ENCODE measurements at regions not wholly inside any gene's neighbourhood (a gene's known extent, or its start where the extent isn't known, plus 50 kb on each side); places are given as distances from the start of the nearest gene placed in this dataset.
A peak's percentile ranks its signal among the peaks of the same experiment; 100 is the strongest.

DNA sequence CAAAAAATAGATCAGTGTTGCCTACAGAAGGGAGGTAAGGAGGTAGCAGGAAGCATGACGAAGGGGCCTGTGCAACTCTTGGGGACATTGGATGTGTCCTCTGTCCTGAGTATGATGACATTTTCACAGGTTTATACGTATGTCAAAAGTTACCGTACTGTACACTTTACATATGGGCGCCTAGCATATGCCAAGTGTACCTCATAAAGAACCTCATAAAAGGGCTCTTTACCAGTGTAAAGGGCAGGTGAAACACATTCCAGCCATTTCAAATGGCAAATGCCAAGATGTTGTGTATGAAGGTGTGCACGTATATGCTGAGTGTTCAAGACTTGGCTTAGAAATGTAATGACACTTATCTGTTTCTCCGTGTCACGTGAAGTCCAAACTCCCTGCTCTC, 573.4 kb downstream of the EFNB2 start:
- no peak for DNase-seq

DNA sequence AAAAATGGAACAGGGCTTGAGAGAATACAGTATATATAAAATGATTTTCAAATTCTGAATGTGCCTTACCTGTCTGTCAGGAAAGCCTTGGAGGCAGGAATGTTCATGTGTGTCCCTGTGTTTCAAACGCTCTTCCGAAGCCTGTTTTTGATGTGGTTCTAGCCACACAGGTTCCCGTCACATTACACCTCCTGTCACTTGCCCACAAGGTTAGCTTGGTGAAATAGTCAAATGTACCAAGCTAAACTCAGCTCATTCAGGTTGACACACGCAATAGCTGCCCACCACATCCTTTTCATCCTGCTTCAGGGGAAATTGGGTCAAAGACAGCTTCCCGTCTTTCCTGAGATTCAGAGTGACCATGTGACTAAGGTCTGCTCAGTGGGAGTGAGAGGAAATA, 574.0 kb downstream of the EFNB2 start:
- no peak for DNase-seq

DNA sequence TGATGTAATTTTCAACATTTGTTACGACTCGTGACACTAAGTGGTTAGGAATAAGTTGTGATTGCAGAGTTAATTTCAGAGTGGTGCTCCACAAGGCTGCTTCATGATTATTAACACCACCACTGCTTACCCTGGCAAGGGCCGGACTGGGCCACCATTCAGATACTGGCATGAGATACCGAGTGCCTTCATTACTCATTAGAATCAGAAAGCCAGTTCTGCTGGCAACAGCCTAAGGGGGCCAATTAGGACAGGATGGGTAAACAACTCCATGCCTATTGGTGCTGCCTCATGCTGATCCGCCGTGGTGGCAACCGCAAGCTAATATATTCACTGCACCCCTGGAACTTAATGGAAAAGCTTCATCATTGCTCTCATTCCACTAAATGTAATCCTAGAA, 575.1 kb downstream of the EFNB2 start:
- DNase-seq = peak; percentile 65

DNA sequence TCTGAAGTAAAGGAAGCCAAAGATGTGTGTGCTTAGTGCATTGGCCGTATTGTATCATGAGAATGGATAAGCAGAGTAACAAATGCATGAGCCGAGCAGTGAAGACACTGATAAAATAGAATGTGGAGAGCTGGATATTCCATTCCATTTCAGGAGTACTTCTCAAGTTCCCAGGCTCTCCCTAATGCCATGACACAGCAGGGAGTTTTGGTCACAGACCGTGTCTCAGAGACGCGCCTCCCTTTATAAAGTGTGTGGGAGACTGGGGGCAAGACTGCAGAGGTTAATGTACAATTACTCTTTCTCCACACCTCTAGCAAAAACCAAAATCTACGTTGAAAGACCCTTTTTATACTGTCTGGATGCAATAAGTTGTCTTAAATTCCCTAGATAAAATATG, 575.6 kb downstream of the EFNB2 start:
- DNase-seq = no peak

DNA sequence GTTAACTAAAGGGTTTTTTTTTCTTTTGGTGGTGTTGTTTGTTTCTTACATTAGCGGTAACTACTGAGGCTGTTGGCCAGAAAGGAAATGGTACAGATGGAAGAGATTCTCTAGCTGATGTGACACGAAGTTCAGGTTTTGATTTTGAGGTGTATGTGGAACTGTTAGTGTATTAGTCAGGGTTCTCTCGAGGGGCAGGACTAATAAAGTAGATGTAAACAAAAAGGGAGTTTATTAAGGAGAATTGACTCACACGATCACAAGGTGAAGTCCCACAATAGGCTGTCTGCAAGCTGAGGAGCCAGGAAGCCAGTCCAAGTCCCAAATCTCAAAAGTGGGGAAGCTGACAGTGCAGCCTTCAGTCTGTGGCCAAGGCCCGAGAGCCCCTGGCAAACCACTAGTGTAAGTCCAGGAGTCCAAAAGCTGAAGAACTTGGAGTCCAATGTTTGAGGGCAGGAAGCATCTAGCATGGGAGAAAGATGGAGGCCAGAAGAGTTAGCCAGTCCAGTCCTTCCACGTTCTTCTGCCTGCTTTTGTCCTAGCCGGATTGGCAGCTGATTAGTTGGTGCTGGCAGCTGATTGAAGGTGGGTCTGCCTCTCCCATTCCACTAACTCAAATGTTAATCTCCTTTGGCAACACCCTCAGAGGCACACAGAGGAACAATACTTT, 577.6 kb downstream of the EFNB2 start:
- DNase-seq = no peak

DNA sequence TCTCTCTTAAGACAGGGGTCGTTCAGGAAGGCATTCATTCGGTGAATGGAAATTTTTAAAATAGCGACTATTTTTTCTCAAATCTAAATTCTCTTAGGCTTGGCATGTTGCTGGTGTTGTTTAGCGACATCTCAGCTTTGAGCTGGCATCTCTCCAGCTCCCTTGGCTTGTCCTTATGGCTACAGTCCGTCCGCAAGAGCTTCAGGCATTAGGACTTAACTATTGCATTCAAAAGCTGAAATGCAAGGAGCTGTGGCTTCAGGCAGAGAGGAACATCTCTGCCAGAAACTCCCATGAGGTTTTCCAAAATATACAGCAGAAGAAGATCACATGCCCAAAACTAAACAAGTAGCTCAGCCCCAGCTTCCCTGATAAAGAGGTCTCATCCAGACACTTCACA, 578.5 kb downstream of the EFNB2 start:
- DNase-seq = no peak

DNA sequence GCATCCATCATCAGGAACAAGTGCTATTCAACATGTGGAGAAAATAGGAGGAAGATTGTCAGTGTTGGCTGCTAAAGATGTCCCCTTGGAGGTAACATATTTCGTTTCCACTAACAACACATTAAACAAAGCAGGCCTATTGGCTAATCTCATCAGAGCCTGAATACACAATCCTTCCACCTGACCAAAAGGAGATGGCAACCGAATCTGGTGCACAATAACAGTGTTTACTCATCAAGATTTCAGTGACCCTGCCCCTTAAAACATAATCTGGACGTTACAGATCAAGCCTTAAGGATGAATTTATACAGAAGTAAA, 582.5 kb downstream of the EFNB2 start:
- DNase-seq = no peak

DNA sequence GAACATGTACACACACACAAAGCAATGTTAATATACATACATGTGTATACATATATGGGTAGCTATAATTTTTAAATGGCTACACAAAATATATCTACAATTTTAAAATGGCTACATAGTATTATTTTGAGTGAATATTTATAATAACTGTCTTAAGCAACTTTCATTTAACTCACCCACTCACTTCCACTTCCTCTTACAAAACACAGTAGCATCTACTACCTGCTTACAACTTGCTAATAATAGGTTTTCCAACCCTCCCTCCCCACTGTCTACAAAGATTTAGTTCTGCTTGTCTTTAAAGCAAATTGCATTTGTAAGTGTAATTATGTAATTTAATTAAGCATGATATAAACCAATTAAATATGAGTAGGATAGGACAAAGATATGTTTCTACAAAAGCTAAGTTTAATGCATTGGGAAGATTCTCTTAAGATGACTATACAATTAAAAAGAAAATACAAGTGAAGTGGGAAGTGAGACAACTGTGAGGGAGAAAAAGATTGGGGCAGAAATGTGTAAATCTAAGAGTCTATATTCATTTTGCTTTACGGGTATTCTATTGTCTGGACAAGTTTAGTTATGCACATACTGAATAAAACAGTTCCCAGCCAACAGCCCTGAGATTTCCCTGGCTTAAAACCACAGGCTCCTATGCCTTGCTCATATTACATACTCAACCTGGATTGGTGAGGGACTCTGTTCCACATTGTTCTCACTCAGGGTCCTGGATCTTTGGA, 583.1 kb downstream of the EFNB2 start:
- DNase-seq = no peak

DNA sequence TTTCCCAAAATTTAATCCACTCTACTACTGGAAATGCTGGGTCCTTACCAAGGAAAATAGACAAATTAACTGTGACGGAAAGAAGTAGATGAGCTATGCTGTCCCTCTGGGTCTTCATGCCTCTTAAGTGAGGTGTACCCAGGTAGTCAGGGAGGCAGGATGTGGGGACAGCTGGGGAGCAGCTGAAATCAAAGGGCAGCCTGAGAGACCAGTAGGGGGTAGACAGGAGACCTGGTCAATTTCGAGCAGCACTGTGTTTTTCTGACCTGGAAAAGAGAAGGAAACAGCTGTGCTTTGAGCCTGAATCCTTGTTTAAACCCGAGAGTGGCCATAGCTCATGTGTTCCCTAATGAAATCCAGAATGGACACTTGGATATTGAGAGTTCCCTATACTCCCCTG, 587.3 kb downstream of the EFNB2 start:
- DNase-seq = no peak

DNA sequence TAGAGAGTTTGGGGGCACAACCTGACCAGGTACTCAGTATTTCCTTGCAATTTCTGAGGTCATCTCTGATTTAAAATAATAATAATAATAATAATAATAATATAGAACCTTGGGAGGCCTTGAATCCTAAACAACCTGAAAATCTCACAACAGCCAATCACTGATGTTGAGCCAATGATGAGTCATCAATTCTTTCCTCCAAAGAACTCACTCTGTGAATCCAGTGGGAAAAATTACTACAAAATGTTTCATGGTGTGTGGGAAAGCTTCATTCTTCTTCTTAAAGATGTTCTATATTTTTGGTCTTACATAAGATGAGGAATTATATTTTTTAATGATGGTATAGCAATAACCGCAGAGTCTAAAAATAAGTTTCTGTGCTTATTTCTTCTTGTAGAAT, 594.6 kb downstream of the EFNB2 start:
- DNase-seq = no peak

DNA sequence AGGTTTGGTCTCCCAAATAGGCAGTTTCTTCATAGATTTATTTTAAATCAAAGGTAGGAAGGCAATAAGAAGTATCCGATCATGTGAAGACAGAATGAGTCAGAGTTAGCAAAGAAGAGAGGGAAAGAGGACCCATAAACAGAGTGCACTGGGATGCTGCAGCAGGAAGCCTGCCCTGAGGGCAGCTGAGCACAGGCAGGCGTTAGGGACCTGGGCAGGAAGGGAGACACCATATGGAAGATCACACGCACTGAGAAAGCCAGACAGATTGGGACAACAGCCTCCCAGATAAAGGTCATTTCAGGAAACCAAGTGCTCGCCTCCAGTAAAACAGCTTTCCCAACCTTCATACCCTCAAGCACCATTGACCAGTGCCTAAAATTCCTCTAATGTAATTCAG, 598.0 kb downstream of the EFNB2 start:
- no peak for DNase-seq

DNA sequence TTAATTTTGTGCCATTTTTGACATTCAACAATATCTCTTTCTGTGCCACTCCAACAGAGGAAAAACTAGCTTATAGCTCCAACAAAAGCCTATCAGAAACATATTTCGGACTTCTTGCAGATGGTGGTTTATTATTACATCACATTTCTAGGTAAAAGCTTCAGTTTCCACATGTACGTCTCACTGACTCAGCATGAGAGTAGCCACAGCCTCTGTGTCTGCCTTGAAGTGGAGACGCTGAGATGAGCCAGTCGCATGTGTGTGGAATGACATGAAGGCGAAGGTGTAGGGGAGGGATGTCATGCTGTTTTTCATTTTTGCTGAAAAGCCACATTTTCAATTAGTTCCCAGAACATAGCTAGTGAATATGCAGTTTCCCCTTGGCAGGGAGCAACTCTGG, 598.6 kb downstream of the EFNB2 start:
- no peak for DNase-seq

DNA sequence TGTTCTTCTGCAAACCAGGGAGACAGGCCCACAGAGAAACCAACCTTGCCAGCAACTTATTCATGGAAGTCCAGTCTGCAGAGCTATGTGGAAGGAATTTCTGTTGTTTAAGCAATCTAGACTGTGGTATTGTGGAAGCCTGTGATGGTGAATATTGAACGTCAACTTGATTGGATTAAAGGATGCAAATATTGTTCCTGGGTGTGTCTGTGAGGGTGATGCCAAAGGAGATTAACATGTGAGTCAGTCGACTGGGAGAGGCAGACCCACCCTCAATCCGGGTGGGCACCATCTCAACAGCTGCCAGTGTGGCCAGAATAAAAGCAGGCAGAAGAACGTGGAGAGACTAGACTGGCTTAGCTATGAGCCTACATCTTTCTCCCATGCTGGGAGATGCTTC, 606.0 kb downstream of the EFNB2 start:
- no peak for DNase-seq

DNA sequence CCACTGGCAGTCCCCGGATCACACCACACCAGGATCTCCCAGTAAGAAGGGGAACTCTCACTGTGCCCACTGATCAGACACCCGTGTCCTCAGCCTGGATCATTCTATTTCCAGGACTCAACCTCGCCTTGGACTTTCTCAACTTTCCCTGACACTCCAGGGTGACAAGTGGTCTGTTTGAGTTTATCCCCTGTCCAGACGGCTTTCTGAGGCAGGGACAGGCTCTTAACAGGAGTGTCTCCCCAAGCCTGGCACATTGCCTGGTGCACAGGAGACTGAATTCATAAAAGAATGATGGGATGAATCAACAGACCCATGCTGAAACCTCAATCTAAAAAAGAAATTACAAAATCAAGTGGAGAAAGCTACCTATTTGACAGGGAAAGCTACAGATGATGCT, 606.6 kb downstream of the EFNB2 start:
- no peak for DNase-seq

DNA sequence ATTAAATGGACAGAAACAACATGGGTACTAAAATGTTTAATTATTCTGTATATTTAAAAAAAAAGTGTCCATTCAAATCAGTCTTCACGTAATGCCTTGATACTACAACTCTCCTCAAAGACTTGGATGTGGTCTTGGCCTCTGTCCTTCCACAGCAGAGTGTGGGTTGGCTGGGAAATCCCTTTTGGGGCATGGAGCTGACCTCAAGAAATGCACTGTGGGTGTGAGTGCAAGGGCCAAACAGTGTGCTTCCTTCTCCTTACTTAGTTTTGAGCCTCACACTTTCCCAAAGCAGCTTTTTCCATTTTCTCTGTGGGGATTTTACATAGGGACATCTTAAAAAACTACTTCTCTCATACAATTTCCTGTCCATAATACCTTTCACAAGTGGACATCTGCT, 607.4 kb downstream of the EFNB2 start:
- DNase-seq = no peak

DNA sequence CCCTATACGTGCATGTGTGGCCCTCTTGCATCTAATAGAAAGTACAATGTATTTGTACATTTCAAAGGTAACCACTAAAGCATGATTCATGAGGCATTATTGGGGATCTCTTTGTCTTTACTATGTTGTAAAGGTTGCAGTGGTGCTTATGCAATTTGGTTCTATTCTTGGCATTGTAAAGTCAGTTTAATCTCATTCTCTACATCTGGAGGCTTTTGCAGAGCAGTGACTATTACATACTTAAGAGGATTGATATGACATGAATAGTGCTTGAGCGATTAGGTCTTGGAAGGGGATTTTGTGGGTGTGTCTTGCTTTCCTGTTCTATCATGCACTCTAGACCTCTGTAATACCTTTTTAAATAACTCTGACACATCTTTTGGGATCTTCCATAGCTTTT, 610.0 kb downstream of the EFNB2 start:
- DNase-seq = no peak

DNA sequence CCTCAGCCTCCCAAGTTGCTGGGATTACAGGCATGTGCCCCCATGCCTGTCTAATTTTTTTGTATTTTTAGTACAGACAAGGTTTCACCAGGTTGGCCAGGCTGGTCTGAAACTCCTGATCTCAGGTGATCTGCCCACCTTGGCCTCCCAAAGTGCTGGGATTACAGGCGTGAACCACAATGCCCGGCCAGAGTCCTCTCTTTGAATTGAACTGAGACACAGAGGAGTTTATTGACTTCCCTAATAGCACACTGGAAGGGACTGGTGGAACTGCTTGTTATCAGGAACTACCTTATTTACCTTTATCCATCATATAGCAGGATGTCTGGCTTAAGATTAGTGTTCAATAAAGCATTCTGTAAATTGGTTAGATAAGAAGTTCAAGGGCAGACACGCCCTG, 613.8 kb downstream of the EFNB2 start:
- no peak for DNase-seq

DNA sequence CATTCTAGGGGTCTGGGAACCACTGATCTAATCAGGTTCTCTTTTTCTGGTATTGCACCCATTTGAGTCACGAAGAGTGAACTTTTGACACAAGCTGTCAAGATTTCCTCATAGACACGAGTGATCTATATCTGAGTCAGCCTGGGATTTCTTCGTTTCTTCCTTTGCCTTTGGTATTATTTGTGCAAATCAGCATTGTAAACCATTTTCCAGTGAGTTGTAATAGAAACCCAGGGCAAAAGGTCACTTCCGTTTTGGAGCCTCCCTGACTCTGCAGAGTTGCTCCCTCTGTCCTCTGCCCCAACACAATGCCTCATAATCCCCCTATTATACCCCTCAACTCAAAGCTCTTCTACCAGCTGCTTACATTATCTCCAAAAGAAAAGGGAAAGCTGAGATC, 615.1 kb downstream of the EFNB2 start:
- no peak for DNase-seq

DNA sequence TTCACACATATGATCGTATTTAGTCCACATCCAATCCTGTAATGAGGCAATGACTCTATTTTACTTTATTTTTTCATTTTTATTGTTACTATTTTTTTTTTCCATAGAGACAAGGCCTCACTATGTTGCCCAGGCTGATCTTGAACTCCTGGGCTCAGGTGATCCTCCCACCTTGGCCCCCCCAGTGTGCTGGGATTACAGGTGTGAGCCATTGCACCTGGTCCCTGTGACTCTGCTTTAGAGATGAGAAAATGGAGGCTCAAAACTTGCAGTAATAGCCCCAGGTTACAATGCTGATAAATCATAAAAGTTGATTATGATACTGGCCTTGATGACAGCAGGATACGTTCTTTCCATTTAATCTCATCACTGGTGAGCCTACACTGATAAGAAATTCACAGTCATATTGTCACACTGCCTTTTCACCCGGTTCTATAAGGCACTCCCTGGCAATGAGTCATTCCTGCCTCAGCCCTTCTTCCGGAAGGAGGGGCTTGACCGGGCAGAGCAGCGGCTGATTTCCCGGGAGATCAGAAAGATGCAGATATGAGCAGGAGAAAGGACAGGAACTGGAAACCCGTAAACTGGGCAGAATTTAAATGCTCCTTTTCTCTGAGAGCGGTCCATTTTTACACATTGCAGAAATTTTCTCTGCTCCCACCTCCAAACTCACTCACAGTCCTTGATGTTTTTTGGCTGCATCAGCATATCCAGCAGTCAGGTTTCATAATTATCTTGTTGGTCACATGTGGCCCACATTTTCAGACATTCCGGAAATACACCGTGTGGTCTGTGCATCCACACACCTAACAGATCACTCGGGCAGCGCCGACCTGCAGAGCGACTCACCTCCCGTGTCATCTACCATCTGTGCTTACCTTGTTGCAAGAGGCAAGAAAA, 616.4 kb downstream of the EFNB2 start:
- no peak for DNase-seq

DNA sequence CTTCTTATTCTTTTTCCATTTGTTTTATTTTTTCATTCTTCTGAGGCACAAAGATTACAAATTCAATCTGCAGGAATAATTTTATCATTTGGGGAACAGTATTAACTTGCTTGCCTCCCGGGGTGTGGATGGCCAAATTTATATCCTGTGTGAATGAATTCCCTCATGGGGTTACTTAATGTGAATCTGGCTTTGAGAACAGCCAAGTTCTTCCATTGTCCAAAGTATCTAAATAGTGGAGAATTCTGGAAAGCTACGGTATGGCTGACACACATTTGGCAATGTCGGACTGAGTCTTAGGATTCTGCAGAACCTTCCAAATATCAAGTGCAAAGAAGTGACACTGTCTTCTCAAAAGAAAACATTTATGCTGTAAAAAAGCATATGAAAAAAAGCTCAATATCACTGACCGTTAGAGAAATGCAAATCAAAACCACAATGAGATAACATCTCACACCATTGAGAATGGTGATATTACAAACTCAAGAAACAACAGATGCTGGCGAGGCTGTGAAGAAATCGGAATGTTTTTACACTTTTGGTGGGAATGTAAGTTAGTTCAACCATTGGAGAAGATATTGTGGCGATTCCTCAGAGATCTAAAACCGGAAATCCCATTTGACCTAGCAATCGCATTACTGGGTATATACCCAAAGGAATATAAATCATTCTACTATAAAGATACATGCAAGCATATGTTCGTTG, 620.2 kb downstream of the EFNB2 start:
- no peak for DNase-seq

DNA sequence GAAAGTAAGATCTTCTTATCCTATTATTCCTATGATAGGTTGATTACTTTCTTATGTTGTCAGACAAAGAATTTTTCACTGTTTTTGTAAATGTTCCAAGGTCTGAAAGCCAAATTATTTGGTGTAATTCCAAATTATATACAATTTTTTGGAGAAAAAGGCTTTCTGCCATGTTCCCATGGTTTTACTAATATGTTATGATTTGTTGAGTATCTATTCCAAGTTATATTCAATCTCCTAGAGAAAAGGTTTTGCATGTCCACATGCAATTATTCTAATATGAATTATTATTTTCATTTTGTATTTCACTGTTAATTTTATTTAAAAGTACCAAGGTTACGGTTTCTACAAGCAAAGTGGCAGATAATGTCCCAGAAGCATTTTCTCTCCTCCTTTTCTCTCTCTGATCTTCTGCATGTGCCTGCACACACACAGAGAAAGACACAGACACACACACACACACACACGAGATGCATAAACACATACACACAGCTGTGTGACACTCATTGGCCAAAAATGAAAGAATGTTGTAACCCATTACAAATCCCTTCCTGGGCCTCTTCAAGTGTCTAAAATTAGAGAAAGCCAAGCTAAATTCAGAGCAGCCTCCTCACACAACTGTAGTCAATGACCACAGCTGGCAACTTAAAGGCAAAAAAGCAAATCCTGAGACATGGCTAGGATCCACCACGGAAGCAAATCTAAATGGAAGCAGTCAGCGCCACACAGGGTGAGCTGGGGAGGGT, 621.0 kb downstream of the EFNB2 start:
- DNase-seq = no peak

DNA sequence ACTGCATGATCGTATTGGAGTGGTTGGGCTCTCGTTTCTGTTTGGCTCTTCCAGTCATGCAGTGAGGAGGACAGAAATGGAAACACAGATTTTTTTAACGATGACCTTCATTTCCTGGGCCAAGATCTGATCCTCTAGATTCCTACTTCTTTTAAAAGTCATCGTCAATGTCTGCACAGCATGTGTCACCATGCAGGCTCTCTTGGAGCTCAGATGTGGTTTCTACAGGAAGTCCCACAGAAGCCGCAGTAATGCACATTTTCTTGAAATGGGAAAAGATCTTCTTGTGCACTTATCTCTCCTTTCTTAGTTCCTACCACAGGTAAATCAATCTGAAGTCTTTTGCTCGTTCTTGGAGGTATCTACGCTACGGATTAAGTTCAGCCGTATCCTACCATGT, 626.9 kb downstream of the EFNB2 start:
- DNase-seq = no peak
